ENCODE measurements at regions not wholly inside any gene's neighbourhood (a gene's known extent, or its start where the extent isn't known, plus 50 kb on each side); places are given as distances from the start of the nearest gene placed in this dataset.
A peak's percentile ranks its signal among the peaks of the same experiment; 100 is the strongest.

DNA sequence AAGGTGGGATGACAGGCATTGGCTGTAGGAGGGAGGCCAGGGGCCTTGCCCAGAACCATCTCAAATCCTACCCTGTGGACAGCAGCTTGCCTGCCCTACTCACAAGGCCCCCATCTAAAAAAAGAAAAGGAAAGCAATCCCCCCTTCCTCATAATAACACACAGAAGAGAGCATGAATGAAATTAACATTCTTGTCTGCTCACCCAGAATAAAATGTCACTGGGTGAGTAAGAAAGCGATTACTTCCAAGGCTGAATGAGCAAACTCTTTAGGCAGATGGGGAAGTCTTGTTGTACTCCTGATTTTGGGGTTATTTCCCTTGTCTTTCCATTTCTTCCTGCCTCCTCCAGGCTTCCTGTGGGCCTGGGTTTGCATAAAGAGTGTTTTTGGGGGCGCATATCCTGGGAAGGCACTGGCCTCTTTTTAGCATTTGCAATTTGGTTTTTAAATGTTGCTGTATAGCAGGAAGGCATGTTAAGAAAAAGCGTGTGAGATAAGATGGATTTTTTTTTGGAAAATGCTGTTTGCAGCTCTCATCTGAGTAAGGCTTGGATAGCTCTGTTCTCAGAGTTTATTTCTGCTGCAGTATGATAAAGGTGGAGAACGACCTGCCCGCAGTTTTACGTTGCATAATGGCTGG, 248.3 kb upstream of the GATB start:
- Histone ChIP-seq H3K4me3 (ENCODE audit: low read length) (no peak overlapping the region), H3K27me3 (ENCODE audit: low read length) (no peaks in the 10 kb centered on the region), H3K9me3 (ENCODE audit: low read length) (no peaks in the 10 kb centered on the region), H3F3A (ENCODE audit: low read length, unreplicated experiment) (peaks cover 7% of the 10 kb centered on the region), H3K9me2 (replicated peaks; ENCODE audit: low read length) (no peaks in the 10 kb centered on the region), H3K4me1 (ENCODE audit: insufficient read depth, low read length) (peaks cover 35% of the 10 kb centered on the region), H3K4me2 (ENCODE audit: low read length) (no peak overlapping the region), H3K9ac (ENCODE audit: low read length) (no peak overlapping the region), H3K27ac (ENCODE audit: low read length) (peak overlapping the region; percentile 96; the same call in 1 of the 2 replicates), H3K79me2 (ENCODE audit: low read length) (no peaks in the 10 kb centered on the region), H2AFZ (ENCODE audit: low read length) (no peak overlapping the region), H3K36me3 (ENCODE audit: low read depth, low read length) (no peaks in the 10 kb centered on the region), H4K20me1 (ENCODE audit: low read length) (no peaks in the 10 kb centered on the region)
- no peak for ATAC-seq
- intact Hi-C loops (cut with micrococcal nuclease): no loop called here
- no peak for DNase-seq
- POLR2A ChIA-PET (ENCODE audit: unreplicated experiment): interaction anchor here (0.7 kb wide), 1 partner anchor 8 kb away, joined by 4 read pairs; no protein-coding TSS in a partner anchor
- CTCF ChIA-PET: no interaction called here
- no TSS peak for BruUV-seq (replicated peaks)
- TF ChIP-seq, protein P1, sequence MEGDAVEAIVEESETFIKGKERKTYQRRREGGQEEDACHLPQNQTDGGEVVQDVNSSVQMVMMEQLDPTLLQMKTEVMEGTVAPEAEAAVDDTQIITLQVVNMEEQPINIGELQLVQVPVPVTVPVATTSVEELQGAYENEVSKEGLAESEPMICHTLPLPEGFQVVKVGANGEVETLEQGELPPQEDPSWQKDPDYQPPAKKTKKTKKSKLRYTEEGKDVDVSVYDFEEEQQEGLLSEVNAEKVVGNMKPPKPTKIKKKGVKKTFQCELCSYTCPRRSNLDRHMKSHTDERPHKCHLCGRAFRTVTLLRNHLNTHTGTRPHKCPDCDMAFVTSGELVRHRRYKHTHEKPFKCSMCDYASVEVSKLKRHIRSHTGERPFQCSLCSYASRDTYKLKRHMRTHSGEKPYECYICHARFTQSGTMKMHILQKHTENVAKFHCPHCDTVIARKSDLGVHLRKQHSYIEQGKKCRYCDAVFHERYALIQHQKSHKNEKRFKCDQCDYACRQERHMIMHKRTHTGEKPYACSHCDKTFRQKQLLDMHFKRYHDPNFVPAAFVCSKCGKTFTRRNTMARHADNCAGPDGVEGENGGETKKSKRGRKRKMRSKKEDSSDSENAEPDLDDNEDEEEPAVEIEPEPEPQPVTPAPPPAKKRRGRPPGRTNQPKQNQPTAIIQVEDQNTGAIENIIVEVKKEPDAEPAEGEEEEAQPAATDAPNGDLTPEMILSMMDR (conservative IDR thresholded peaks at IDR 0.05; ENCODE audit: low read depth, low read length): no peak
- no peak for TF ChIP-seq EZH2phosphoT487 (IDR thresholded peaks at IDR 0.05; ENCODE audit: borderline replicate concordance, low read length)
- no peak for TF ChIP-seq EZH2 (IDR thresholded peaks at IDR 0.05; ENCODE audit: low read length, unreplicated experiment)

DNA sequence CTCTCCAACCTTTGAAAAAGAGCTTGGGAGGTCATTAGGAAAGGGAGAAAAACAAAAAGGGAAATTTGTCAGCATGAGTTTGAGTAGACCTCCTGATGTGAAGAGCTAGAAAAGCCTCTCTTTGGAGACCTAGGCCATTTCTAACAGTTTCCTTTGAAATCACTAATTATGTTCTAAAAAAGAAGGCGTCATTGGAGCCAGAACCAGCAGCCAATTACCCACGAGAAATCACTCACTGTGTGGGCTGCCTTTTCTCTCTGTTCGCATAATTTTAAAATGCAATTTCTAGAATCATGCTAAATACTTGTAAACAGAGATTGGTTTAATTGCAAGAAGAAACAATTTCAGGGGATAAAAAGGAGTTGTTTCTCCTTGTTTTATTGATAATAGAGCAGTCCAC, 246.3 kb upstream of the GATB start:
- ATAC-seq: no peak
- ChIA-PET POLR2A (ENCODE audit: unreplicated experiment) (no interaction called here), CTCF (no interaction called here)
- no TSS peak for BruUV-seq (replicated peaks)
- H3K9ac ChIP-seq (ENCODE audit: low read length): no peak overlapping the region
- no peaks in the 10 kb centered on the region for H4K20me1 ChIP-seq (ENCODE audit: low read length)
- no peak for DNase-seq
- H3K27ac ChIP-seq (ENCODE audit: low read length): no peak overlapping the region
- H2AFZ ChIP-seq (ENCODE audit: low read length): no peak overlapping the region
- intact Hi-C loops (cut with micrococcal nuclease): no loop called here
- no peak overlapping the region for H3K4me3 ChIP-seq (ENCODE audit: low read length)
- peaks cover 3% of the 10 kb centered on the region for H3F3A ChIP-seq (ENCODE audit: low read length, unreplicated experiment)
- H3K9me3 ChIP-seq (ENCODE audit: low read length): no peaks in the 10 kb centered on the region
- peaks cover 30% of the 10 kb centered on the region for H3K4me1 ChIP-seq (ENCODE audit: insufficient read depth, low read length)
- H3K79me2 ChIP-seq (ENCODE audit: low read length): no peaks in the 10 kb centered on the region
- no peaks in the 10 kb centered on the region for H3K27me3 ChIP-seq (ENCODE audit: low read length)
- H3K4me2 ChIP-seq (ENCODE audit: low read length): no peak overlapping the region
- H3K9me2 ChIP-seq (replicated peaks; ENCODE audit: low read length): no peaks in the 10 kb centered on the region
- TF ChIP-seq, protein P1 (conservative IDR thresholded peaks at IDR 0.05; ENCODE audit: low read depth, low read length): no peak
- TF ChIP-seq EZH2phosphoT487 (IDR thresholded peaks at IDR 0.05; ENCODE audit: borderline replicate concordance, low read length) (no peak), EZH2 (IDR thresholded peaks at IDR 0.05; ENCODE audit: low read length, unreplicated experiment) (no peak)
- H3K36me3 ChIP-seq (ENCODE audit: low read depth, low read length): no peaks in the 10 kb centered on the region

DNA sequence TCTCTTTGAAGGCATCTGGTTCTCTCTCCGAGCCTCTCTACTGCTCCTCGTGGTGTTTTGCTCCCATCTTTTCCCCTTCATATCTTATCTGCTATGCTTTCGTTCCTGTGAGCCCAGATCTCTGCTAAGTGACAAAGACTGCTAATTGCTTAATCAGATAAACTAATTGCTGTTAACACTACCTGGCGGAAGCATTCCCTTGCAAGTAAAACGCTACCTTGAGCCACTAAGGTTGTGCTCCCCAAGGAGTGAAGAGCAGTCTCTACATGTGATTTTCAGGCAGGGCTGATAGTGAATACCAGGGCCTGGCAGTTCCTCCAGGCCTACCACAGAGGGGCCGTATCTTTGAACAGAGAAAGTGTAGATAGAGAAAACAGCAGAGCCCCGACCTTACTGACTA, 244.0 kb upstream of the GATB start:
- TF ChIP-seq, protein P1 (conservative IDR thresholded peaks at IDR 0.05; ENCODE audit: low read depth, low read length): no peak
- no peak for TF ChIP-seq EZH2 (IDR thresholded peaks at IDR 0.05; ENCODE audit: low read length, unreplicated experiment)
- H3K36me3 ChIP-seq (ENCODE audit: low read depth, low read length): no peaks in the 10 kb centered on the region
- no peak overlapping the region for H3K4me3 ChIP-seq (ENCODE audit: low read length)
- H3K9me3 ChIP-seq (ENCODE audit: low read length): no peaks in the 10 kb centered on the region
- CTCF ChIA-PET: no interaction called here
- no TSS peak for BruUV-seq (replicated peaks)
- no peaks in the 10 kb centered on the region for H3K79me2 ChIP-seq (ENCODE audit: low read length)
- peaks cover 7% of the 10 kb centered on the region for H3K4me1 ChIP-seq (ENCODE audit: insufficient read depth, low read length)
- no peaks in the 10 kb centered on the region for H3K27me3 ChIP-seq (ENCODE audit: low read length)
- H3K4me2 ChIP-seq (ENCODE audit: low read length): no peak overlapping the region
- POLR2A ChIA-PET (ENCODE audit: unreplicated experiment): no interaction called here
- H2AFZ ChIP-seq (ENCODE audit: low read length): no peak overlapping the region
- no peaks in the 10 kb centered on the region for H3F3A ChIP-seq (ENCODE audit: low read length, unreplicated experiment)
- ATAC-seq (no peak), DNase-seq (no peak)
- H3K9ac ChIP-seq (ENCODE audit: low read length): no peak overlapping the region
- no peak overlapping the region for H3K27ac ChIP-seq (ENCODE audit: low read length)
- no peaks in the 10 kb centered on the region for H4K20me1 ChIP-seq (ENCODE audit: low read length)
- H3K9me2 ChIP-seq (replicated peaks; ENCODE audit: low read length): no peaks in the 10 kb centered on the region
- intact Hi-C loops (cut with micrococcal nuclease): no loop called here

Measured in PC-3 (cell line).